ENCODE measurements at regions not wholly inside any gene's neighbourhood (a gene's known extent, or its start where the extent isn't known, plus 50 kb on each side); places are given as distances from the start of the nearest gene placed in this dataset.
"Not testable (repeated sequence)": the region's sequence is repeated elsewhere in the genome, so short reads cannot be mapped to it uniquely, and the experiment has no call there.

DNA sequence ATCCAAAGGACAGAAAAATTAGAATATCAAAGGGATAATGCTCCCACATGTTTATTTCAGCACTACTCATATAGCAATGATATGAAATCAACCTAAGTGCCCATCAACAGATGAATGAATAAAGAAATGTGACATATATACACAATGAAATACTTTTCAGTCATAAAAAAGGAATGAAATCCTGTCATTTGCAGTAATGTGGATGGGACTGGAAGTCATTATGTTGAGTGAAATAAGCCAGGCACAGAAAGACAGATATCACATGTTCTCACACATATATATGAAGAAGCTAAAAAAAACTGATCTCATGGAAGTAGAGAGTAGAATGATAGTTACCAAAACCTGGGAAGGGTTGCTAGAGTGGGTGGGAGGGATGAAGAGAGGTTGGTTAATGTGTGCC lies 135.7 kb downstream of the IBTK start (continued):
- TF ChIP-seq, protein P1, sequence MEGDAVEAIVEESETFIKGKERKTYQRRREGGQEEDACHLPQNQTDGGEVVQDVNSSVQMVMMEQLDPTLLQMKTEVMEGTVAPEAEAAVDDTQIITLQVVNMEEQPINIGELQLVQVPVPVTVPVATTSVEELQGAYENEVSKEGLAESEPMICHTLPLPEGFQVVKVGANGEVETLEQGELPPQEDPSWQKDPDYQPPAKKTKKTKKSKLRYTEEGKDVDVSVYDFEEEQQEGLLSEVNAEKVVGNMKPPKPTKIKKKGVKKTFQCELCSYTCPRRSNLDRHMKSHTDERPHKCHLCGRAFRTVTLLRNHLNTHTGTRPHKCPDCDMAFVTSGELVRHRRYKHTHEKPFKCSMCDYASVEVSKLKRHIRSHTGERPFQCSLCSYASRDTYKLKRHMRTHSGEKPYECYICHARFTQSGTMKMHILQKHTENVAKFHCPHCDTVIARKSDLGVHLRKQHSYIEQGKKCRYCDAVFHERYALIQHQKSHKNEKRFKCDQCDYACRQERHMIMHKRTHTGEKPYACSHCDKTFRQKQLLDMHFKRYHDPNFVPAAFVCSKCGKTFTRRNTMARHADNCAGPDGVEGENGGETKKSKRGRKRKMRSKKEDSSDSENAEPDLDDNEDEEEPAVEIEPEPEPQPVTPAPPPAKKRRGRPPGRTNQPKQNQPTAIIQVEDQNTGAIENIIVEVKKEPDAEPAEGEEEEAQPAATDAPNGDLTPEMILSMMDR (IDR thresholded peaks at IDR 0.05; ENCODE audit: low read depth, low read length, missing input control): no peak

DNA sequence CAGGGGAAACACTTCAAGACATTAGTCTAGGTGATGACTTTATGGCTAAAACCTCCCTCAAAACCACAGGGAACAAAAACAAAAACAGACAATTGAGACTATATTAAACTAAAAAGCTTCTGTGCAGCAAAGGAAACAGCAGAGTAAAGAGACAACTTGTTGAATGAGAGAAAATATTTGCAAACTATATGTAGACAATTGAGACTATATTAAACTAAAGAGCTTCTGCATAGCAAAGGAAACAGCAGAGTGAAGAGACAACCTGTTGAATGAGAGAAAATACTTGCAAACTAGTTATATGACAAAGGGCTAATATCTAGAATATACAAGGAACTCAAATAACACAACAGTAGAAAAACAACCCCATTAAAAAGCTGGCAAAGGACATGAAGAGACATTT lies 136.4 kb downstream of the IBTK start:
- no peak for DNase-seq (ENCODE audit: low spot score)
- H3K4me3 ChIP-seq (ENCODE audit: low read depth in 1 of 3, low read length in 3 of 3): no peak overlapping the region
- H3K36me3 ChIP-seq (ENCODE audit: control insufficient read depth in 4 of 4, insufficient read depth in 3 of 4, low read depth in 1 of 4, low read length in 3 of 4): no peaks in the 10 kb centered on the region
- no peak overlapping the region for H3K9ac ChIP-seq (ENCODE audit: low read depth in 1 of 2, low read length in 2 of 2)
- no peaks in the 10 kb centered on the region for H3K4me1 ChIP-seq (ENCODE audit: control insufficient read depth in 4 of 4, insufficient read depth in 4 of 4, low read length in 3 of 4)
- peaks cover 0 to 12% (median 6%) of the 10 kb centered on the region in 4 donors for H3K9me3 ChIP-seq (ENCODE audit: control insufficient read depth in 4 of 4, low read length in 3 of 4)
- TF ChIP-seq EGR1 (IDR thresholded peaks at IDR 0.05; ENCODE audit: low read depth in 2 of 2): no peak
- no peak for TF ChIP-seq SP1 (IDR thresholded peaks at IDR 0.05)
- no peak for TF ChIP-seq HNF4G (IDR thresholded peaks at IDR 0.05)
- TF ChIP-seq, protein P2, sequence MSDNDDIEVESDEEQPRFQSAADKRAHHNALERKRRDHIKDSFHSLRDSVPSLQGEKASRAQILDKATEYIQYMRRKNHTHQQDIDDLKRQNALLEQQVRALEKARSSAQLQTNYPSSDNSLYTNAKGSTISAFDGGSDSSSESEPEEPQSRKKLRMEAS (IDR thresholded peaks at IDR 0.05): no peak
- TF ChIP-seq HNF4A (conservative IDR thresholded peaks at IDR 0.05): no peak
- TF ChIP-seq, protein P3, sequence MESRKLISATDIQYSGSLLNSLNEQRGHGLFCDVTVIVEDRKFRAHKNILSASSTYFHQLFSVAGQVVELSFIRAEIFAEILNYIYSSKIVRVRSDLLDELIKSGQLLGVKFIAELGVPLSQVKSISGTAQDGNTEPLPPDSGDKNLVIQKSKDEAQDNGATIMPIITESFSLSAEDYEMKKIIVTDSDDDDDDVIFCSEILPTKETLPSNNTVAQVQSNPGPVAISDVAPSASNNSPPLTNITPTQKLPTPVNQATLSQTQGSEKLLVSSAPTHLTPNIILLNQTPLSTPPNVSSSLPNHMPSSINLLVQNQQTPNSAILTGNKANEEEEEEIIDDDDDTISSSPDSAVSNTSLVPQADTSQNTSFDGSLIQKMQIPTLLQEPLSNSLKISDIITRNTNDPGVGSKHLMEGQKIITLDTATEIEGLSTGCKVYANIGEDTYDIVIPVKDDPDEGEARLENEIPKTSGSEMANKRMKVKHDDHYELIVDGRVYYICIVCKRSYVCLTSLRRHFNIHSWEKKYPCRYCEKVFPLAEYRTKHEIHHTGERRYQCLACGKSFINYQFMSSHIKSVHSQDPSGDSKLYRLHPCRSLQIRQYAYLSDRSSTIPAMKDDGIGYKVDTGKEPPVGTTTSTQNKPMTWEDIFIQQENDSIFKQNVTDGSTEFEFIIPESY (IDR thresholded peaks at IDR 0.05): no peak
- TF ChIP-seq JUND (IDR thresholded peaks at IDR 0.05): no peak
- no peak for TF ChIP-seq GABPA (IDR thresholded peaks at IDR 0.05 in 1 of 2, conservative IDR thresholded peaks at IDR 0.05 in 1 of 2)
- TF ChIP-seq RAD21 (IDR thresholded peaks at IDR 0.05): no peak
- TF ChIP-seq, protein P1 (IDR thresholded peaks at IDR 0.05; ENCODE audit: low read depth, low read length, missing input control): no peak
- H3K27me3 ChIP-seq (ENCODE audit: control insufficient read depth in 4 of 4, insufficient read depth in 4 of 4, low read length in 3 of 4): no peaks in the 10 kb centered on the region
- H3K27ac ChIP-seq (ENCODE audit: low read depth in 1 of 2, low read length in 2 of 2): no peak overlapping the region

DNA sequence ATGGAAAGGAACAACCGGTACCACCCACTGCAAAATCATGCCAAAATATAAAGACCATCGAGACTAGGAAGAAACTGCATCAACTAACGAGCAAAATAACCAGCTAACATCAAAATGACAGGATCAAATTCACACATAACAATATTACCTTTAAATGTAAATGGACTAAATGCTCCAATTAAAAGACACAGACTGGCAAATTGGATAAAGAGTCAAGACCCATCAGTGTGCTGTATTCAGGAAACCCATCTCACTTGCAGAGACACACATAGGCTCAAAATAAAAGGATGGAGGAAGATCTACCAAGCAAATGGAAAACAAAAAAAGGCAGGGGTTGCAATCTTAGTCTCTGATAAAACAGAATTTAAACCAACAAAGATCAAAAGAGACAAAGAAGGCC lies 144.4 kb downstream of the IBTK start:
- DNase-seq (ENCODE audit: low spot score); H3K4me3 ChIP-seq (ENCODE audit: low read depth in 1 of 3, low read length in 3 of 3); H3K9me3 ChIP-seq (ENCODE audit: control insufficient read depth in 4 of 4, low read length in 3 of 4); H3K36me3 ChIP-seq (ENCODE audit: control insufficient read depth in 4 of 4, insufficient read depth in 3 of 4, low read depth in 1 of 4, low read length in 3 of 4); H3K27me3 ChIP-seq (ENCODE audit: control insufficient read depth in 4 of 4, insufficient read depth in 4 of 4, low read length in 3 of 4); H3K4me1 ChIP-seq (ENCODE audit: control insufficient read depth in 4 of 4, insufficient read depth in 4 of 4, low read length in 3 of 4); H3K9ac ChIP-seq (ENCODE audit: low read depth in 1 of 2, low read length in 2 of 2); H3K27ac ChIP-seq (ENCODE audit: low read depth in 1 of 2, low read length in 2 of 2): not testable (repeated sequence)
- WGBS: 93% methylated on average over 3 of the region's 3 CpGs

DNA sequence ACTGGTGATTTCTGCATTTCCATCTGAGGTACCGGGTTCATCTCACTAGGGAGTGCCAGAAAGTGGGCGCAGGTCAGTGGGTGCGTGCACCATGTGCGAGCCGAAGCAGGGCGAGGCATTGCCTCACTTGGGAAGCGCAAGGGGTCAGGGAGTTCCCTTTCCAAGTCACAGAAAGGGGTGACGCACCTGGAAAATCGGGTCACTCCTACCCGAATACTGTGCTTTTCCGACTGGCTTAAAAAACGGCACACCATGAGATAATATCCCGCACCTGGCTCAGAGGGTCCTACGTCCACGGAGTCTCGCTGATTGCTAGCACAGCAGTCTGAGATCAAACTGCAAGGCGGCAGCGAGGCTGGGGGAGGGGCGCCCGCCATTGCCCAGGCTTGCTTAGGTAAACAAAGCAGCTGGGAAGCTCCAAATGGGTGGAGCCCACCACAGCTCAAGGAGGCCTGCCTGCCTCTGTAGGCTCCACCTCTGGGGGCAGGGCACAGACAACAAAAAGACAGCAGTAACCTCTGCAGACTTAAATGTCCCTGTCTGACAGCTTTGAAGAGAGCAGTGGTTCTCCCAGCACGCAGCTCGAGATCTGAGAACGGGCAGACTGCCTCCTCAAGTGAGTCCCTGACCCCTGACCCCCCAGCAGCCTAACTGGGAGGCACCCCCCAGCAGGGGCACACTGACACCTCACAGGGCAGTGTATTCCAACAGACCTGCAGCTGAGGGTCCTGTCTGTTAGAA lies 146.0 kb downstream of the IBTK start:
- not testable (repeated sequence) for H3K4me3 ChIP-seq (ENCODE audit: low read depth in 1 of 3, low read length in 3 of 3); H3K27me3 ChIP-seq (ENCODE audit: control insufficient read depth in 4 of 4, insufficient read depth in 4 of 4, low read length in 3 of 4); H3K4me1 ChIP-seq (ENCODE audit: control insufficient read depth in 4 of 4, insufficient read depth in 4 of 4, low read length in 3 of 4); H3K27ac ChIP-seq (ENCODE audit: low read depth in 1 of 2, low read length in 2 of 2); H3K36me3 ChIP-seq (ENCODE audit: control insufficient read depth in 4 of 4, insufficient read depth in 3 of 4, low read depth in 1 of 4, low read length in 3 of 4); H3K9ac ChIP-seq (ENCODE audit: low read depth in 1 of 2, low read length in 2 of 2); H3K9me3 ChIP-seq (ENCODE audit: control insufficient read depth in 4 of 4, low read length in 3 of 4); DNase-seq (ENCODE audit: low spot score)
- WGBS: 69% methylated on average over 23 of the region's 23 CpGs

DNA sequence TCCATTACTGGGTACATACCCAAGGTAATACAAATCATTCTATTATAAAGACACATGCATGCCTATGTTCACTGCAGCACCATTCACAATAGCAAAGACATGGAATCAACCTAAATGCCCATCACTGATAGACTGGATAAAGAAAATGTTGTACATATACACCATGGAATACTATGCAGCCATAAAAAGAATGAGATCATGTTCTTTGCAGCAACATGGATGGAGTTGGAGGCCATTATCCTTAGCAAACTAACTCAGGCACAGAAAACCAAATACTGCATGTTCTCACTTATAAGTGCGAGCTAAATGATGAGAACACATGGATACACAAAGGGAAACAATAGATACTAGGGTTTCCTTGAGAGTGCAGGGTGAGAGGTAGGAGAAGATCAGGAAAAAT lies 146.8 kb downstream of the IBTK start:
- H3K9me3 ChIP-seq (ENCODE audit: control insufficient read depth in 4 of 4, low read length in 3 of 4); H3K27ac ChIP-seq (ENCODE audit: low read depth in 1 of 2, low read length in 2 of 2); H3K9ac ChIP-seq (ENCODE audit: low read depth in 1 of 2, low read length in 2 of 2); H3K36me3 ChIP-seq (ENCODE audit: control insufficient read depth in 4 of 4, insufficient read depth in 3 of 4, low read depth in 1 of 4, low read length in 3 of 4); H3K27me3 ChIP-seq (ENCODE audit: control insufficient read depth in 4 of 4, insufficient read depth in 4 of 4, low read length in 3 of 4); H3K4me3 ChIP-seq (ENCODE audit: low read depth in 1 of 3, low read length in 3 of 3); H3K4me1 ChIP-seq (ENCODE audit: control insufficient read depth in 4 of 4, insufficient read depth in 4 of 4, low read length in 3 of 4); DNase-seq (ENCODE audit: low spot score): not testable (repeated sequence)
- WGBS: 100% methylated on average over 1 of the region's 1 CpG

Measured in liver (tissue), 8 donors.